ENCODE measurements at regions not wholly inside any gene's neighbourhood (a gene's known extent, or its start where the extent isn't known, plus 50 kb on each side); places are given as distances from the start of the nearest gene placed in this dataset.

- no peak for TF ChIP-seq MAZ (IDR thresholded peaks at IDR 0.05; ENCODE audit: borderline replicate concordance, low read depth, low read length)
- TF ChIP-seq CTCF (conservative IDR thresholded peaks at IDR 0.05; ENCODE audit: low read depth, low read length): 0 out of 2 replicates have a peak, but pooled peaks have one; percentile 12
- Histone ChIP-seq H3K23ac (ENCODE audit: low read depth, low read length) (no peak overlapping the region), H3K27me3 (ENCODE audit: control insufficient read depth, insufficient read depth, low read length) (peaks cover 1% of the 10 kb centered on the region), H3K4me2 (ENCODE audit: low read depth, low read length) (no peak overlapping the region), H2BK120ac (ENCODE audit: low read depth, low read length) (no peak overlapping the region), H2AK5ac (ENCODE audit: low read depth, low read length) (no peak overlapping the region), H3K9me3 (ENCODE audit: control insufficient read depth, insufficient read depth, low read length) (no peaks in the 10 kb centered on the region), H3K27ac (ENCODE audit: insufficient read depth, low read length) (no peak overlapping the region), H3K56ac (ENCODE audit: extremely low read depth, insufficient read depth, low read length) (no peak overlapping the region), H4K20me1 (ENCODE audit: insufficient read depth, low read length) (no peaks in the 10 kb centered on the region), H3K14ac (replicated peaks; ENCODE audit: low read depth, low read length) (no peak overlapping the region), H4K8ac (ENCODE audit: low read depth in 2 of 2, low read length in 2 of 2) (no peak overlapping the region), H3K9ac (ENCODE audit: low read depth, low read length) (no peak overlapping the region), H3K4me3 (ENCODE audit: insufficient read depth, low read depth, low read length) (no peak overlapping the region), H3K36me3 (ENCODE audit: control insufficient read depth, insufficient read depth, low read length) (no peaks in the 10 kb centered on the region), H3K9me1 (ENCODE audit: insufficient read depth, low read length) (no peaks in the 10 kb centered on the region; the same call in 1 of the 2 replicates), H4K91ac (ENCODE audit: insufficient read depth, low read depth, low read length) (no peak overlapping the region), H2BK15ac (ENCODE audit: low read depth, low read length) (no peak overlapping the region), H2AK9ac (replicated peaks; ENCODE audit: low read depth, low read length, poor library complexity) (no peak overlapping the region), H2BK5ac (ENCODE audit: low read depth, low read length, poor library complexity, severe bottlenecking) (no peak overlapping the region), H3K4me1 (ENCODE audit: control insufficient read depth, insufficient read depth, low read length) (peaks cover 3% of the 10 kb centered on the region; the same call in 1 of the 2 replicates), H4K5ac (ENCODE audit: low read depth, low read length) (no peak overlapping the region), H2AFZ (replicated peaks; ENCODE audit: low read length, poor library complexity) (no peak overlapping the region), H3K18ac (ENCODE audit: low read depth, low read length) (no peak overlapping the region), H2BK20ac (ENCODE audit: low read depth, low read length) (no peak overlapping the region), H3K4ac (ENCODE audit: low read depth, low read length) (no peak overlapping the region), H3K79me1 (ENCODE audit: low read depth in 1 of 2, low read length in 2 of 2) (no peaks in the 10 kb centered on the region)
- no TSS peak for BruUV-seq (replicated peaks)
- in situ Hi-C loops (cut with MboI; ENCODE audit: low sequenced_read_pairs) (no loop called here), dilution Hi-C loops (cut with HindIII; ENCODE audit: low sequenced_read_pairs, unreplicated experiment) (no loop called here), intact Hi-C loops (cut with micrococcal nuclease) (no loop called here)
- whole genome bisulfite sequencing, 2 experiments (ENCODE audit: extremely low coverage in 2 of 2, insufficient read length in 1 of 2): no CpG with 5 or more reads among the region's 1 CpG
- ChIA-PET CTCF (no interaction called here), POLR2A (ENCODE audit: unreplicated experiment) (no interaction called here)
- ATAC-seq (ENCODE audit: low read depth): no peak
- DNase-seq: no peak
Measured at GRCh38 chr1:168452329-168452728, 91.5 kb downstream of the XCL2 start.
